NCI-H2029 treated with DMSO at 0.1 percent for 48 hours (cell line): ENCODE measurements at regions not wholly inside any gene's neighbourhood (a gene's known extent, or its start where the extent isn't known, plus 50 kb on each side); places are given as distances from the start of the nearest gene placed in this dataset.
"Not testable (repeated sequence)": the region's sequence is repeated elsewhere in the genome, so short reads cannot be mapped to it uniquely, and the experiment has no call there.

Experiments
- DNase-seq: peaks from one replicate; lab custom pipeline; 2025; lab: John Stamatoyannopoulos, UW

GRCh38 chr3:130151555-130151954, 69.9 kb downstream of the ALG1L2 start:
- DNase-seq, result not testable (repeated sequence)

- not testable (repeated sequence) for DNase-seq
Measured at GRCh38 chr3:130153247-130153646, 71.6 kb downstream of the ALG1L2 start.

GRCh38 chr3:130155464-130155863, 73.8 kb downstream of the ALG1L2 start:
- not testable (repeated sequence) for DNase-seq

- not testable (repeated sequence) for DNase-seq
Measured at GRCh38 chr3:130166856-130167255, 85.2 kb downstream of the ALG1L2 start.

DNA sequence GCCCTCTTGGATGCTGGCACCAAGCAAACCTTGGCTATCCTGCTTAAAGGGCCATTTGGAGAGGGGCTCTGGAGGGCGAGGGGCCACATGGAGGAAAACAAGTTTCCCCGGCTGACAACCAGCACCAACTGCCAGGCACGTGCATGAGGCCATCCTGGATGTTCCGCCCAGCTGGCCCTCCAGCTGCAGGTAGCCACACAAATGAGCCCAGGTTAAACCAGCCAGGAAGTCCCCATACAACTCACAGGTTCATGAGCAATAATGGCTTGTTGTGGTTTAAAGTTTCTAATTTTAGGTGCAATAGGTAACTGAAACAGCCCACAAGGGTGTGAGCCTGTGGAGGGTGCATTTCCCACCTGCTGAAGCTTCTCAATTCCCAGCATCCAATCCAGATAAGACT, 93.6 kb downstream of the ALG1L2 start:
- DNase-seq, result not testable (repeated sequence)

GRCh38 chr3:130176476-130177256, 95.0 kb downstream of the ALG1L2 start:
- DNase-seq, result not testable (repeated sequence)

DNA sequence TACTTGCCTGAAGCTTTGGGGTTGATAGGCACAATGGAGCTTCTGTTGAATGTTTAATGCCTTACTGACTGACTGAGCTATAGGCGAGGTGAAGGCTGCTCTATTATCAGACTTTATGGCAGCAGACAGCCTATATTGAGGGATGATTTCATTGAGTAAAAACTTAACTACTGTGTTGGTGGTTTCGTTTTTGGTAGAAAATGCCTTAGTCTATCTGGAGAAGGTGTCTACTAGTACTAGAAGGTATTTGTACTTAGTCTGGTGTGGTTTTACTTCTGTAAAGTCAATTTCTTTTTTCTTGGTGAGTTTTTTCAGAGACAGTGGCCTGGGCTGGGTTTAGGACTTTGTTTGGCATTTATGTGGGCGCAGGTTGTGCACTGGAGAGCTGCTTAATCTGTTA, 97.2 kb downstream of the ALG1L2 start:
- DNase-seq, result not testable (repeated sequence)

GRCh38 chr3:130179353-130179970, 97.8 kb downstream of the ALG1L2 start:
- DNase-seq, result not testable (repeated sequence)

DNA sequence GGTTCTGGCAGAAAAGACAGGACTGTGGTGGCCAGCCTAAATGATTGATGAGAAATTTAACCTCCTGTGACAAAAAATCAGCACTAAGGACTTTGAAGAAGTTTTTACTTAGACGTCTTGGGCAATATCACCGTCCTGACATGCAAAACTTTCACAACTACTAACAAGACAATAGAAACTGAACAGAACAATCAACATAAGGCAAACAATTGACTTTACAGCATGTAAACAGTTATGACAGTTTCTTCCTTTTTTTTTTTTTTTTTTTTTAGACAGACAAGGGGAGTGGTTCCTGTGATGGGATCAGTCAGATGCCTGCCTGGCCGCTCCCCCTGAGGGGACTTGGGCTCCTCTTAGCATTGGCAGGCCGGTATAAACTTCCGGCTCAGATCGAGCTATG, 100.8 kb downstream of the ALG1L2 start:
- DNase-seq, result not testable (repeated sequence)

- not testable (repeated sequence) for DNase-seq
Measured at GRCh38 chr3:130183689-130184088, 102.1 kb downstream of the ALG1L2 start.

- not testable (repeated sequence) for DNase-seq
Measured at GRCh38 chr3:130184152-130185024, 102.8 kb downstream of the ALG1L2 start.

DNA sequence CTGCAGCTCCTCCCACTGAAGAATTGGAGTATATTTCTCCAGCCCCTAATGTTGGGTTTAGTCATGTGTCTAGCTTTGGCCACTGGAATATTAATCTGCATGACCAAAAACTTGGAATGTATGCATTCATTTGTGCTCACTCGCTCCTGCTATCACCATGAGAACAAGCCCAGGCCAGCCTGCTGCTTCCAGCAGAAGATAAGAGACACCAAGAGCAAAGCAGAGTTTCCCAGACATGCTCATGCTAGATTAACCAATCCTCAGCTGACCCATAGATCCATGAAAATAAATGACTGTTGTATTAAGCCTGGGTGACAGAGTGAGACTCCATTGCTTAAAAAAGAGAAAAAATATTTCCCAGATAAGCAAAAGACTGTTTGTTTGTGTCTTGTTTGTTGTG, 119.6 kb downstream of the ALG1L2 start:
- not testable (repeated sequence) for DNase-seq

GRCh38 chr3:130203633-130204032, 122.0 kb downstream of the ALG1L2 start:
- DNase-seq, result not testable (repeated sequence)

- no peak for DNase-seq
Measured at GRCh38 chr3:130227540-130227939, 117.9 kb upstream of the COL6A5 start.

DNA sequence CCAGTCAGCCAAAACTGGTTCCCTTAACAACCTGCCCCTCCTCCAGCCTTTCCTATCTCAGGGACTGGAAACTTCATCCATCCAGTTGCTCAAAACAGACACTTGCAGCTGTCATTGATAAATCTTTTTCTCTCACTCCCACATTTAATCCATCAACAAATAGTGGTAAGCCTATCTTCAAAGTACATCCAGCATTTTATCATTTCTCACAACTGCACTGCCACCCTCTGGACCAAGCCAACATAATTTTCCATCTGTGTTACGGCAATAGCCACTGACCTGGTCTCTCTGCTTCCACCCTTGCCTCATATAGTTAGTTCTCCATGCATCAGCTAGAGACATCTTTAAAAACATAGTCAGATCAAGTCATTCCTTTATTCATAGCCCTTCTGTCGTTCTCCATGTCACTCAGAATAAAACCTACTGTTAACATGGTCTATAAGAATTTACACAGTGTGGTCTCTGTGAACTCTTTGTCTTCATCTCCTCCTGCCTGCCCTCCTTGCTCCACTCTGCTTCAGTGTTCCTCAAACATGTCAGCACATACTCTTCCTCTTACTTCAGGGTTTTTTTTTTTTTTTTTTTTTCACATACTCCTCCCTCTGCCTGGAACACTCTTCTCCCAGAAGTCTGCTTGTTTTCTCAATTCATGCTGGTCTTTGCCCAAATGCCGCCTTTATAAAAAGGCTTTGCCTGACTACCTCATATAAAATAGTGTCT, 102.5 kb upstream of the COL6A5 start:
- no peak for DNase-seq

DNA sequence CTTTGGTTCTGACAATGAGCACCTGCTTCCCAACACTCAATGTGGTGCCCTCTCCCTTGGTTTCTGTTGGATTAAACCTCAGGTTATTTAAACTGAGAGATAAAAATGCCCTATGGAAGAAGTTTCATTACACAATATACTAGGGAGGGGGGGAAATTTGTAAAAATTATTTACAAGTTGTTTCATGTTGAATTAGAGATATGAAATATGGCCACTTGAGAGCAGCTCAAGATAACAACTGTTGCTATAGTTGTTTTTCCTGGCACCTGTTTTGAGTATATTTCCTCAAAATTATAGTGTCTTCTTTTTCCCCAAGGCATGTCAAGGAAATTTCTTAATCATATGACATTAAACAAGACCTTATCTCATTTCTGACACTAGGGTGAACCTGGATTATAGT, 101.7 kb upstream of the COL6A5 start:
- DNase-seq, result no peak

DNA sequence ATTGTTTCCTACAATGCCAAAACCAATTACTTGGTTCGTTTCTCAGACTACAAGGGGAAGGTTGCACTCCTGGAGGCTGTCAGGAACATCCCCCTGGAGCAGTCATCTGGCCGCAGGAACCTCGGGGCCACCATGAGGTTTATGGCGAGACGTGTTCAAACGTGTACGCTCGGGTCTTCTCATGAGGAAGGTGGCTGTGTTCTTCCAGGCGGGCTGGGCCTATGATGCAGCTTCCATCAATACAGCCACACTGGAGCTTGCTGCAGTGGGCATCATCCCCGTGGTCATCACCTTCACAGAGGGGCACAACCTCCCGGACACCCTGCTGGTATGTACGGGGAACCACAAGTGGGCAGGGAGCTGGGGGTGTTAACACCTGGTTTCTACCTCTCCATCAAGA, 94.5 kb upstream of the COL6A5 start:
- no peak for DNase-seq

DNA sequence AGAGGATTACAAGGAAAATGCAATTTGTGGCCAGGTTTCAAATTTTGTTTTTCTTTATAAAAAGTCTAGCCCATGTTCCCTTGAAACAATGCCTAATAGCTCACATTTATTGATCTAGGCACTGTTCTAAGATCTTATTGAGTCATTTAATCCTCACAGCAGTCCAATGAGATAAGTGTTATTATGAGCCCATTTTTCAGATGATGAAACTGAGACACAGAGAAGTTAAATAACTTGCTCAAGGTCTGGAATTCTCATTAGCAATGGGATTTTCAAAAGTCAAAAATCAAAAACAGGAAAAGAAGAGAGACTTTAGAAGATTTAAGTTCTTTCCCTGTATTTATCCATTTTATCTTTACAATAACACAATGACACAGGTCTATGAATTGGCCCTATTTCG, 90.0 kb upstream of the COL6A5 start:
- no peak for DNase-seq

- no peak for DNase-seq
Measured at GRCh38 chr3:130256821-130257340, 88.6 kb upstream of the COL6A5 start.

- no peak for DNase-seq
Measured at GRCh38 chr3:130258532-130258952, 86.9 kb upstream of the COL6A5 start.

DNA sequence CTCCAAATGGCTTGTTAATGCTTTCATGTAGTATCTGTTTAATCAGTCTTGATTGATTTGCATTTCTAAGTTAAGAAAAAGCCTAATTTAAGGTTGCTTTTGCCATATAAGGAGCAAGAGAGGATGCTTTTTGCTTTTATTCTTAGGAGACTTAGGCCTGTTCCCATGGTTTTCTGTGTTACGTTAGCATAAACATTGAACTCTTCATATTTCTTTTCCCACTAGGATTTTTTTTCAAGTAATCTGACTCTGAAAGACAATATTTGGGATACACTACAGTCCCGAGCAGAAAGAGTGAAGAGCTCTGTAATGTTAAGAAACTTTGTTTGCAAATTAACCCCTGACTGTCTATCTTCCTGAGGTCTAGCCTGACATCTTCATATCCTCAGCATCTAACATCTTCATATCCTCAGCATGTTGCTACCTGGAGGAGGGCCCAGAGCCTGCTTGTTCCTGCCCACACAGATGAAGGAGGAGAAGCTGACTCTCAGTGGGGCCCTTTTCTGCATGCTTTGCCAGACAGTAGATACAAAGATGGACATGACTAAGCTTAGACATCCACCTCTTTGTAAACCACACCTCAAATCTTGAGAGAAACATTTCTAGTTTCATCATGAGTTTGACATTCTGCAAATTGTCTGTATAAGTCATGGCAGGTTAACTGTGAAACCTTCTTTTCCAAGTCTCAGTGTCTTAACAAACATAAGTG, 86.2 kb upstream of the COL6A5 start:
- DNase-seq, result no peak
